AG08396 (cell line): ENCODE measurements at regions not wholly inside any gene's neighbourhood (a gene's known extent, or its start where the extent isn't known, plus 50 kb on each side); places are given as distances from the start of the nearest gene placed in this dataset.
"Not testable (repeated sequence)": the region's sequence is repeated elsewhere in the genome, so short reads cannot be mapped to it uniquely, and the experiment has no call there.

Experiments used
- DNase-seq: peaks from one replicate; pipeline ENCODE4 v3.0.0; 2012; ENCODE audit warnings: low spot score, mixed read lengths

- no peak for DNase-seq
These were observed 214.2 kb downstream of the SH2D4B start for GRCh38 chr10:80751940-80752339.

GRCh38 chr10:80753612-80754011 is 215.9 kb downstream of the SH2D4B start:
- DNase-seq, result no peak

- DNase-seq, result no peak
These were observed 218.2 kb downstream of the SH2D4B start for GRCh38 chr10:80755893-80756292.

GRCh38 chr10:80759693-80760092 is 222.0 kb downstream of the SH2D4B start:
- no peak for DNase-seq

GRCh38 chr10:80760914-80761371 is 223.2 kb downstream of the SH2D4B start:
- DNase-seq, result no peak

GRCh38 chr10:80767963-80768362 is 230.3 kb downstream of the SH2D4B start:
- no peak for DNase-seq

GRCh38 chr10:80769700-80770160 is 232.0 kb downstream of the SH2D4B start:
- DNase-seq, result no peak

- DNase-seq, result no peak
These were observed 232.5 kb downstream of the SH2D4B start for GRCh38 chr10:80770239-80770638.

- DNase-seq, result no peak
These were observed 233.6 kb downstream of the SH2D4B start for GRCh38 chr10:80771285-80771684.

- DNase-seq, result no peak
These were observed 234.3 kb downstream of the SH2D4B start for GRCh38 chr10:80771902-80772555.

GRCh38 chr10:80772596-80772995 is 234.9 kb downstream of the SH2D4B start:
- no peak for DNase-seq

GRCh38 chr10:80784695-80785094 is 247.0 kb downstream of the SH2D4B start:
- DNase-seq, result no peak

GRCh38 chr10:80786322-80786721 is 248.6 kb downstream of the SH2D4B start:
- no peak for DNase-seq

GRCh38 chr10:80787952-80788351 is 250.2 kb downstream of the SH2D4B start:
- no peak for DNase-seq

GRCh38 chr10:80794994-80795393 is 257.3 kb downstream of the SH2D4B start:
- DNase-seq, result no peak

GRCh38 chr10:80805343-80806020 is 267.8 kb downstream of the SH2D4B start:
- DNase-seq, result no peak

GRCh38 chr10:80814147-80814652 is 276.5 kb downstream of the SH2D4B start:
- no peak for DNase-seq

GRCh38 chr10:80829151-80829550 is 291.4 kb downstream of the SH2D4B start:
- no peak for DNase-seq

- no peak for DNase-seq
These were observed 291.9 kb downstream of the SH2D4B start for GRCh38 chr10:80829562-80829961.

- not testable (repeated sequence) for DNase-seq
These were observed 295.0 kb downstream of the SH2D4B start for GRCh38 chr10:80832693-80833092.

GRCh38 chr10:80855348-80855971 is 317.8 kb downstream of the SH2D4B start:
- DNase-seq, result no peak

- DNase-seq, result no peak
These were observed 318.5 kb downstream of the SH2D4B start for GRCh38 chr10:80856186-80856585.

- DNase-seq, result not testable (repeated sequence)
These were observed 321.6 kb downstream of the SH2D4B start for GRCh38 chr10:80859279-80859678.
